ENCODE measurements at regions not wholly inside any gene's neighbourhood (a gene's known extent, or its start where the extent isn't known, plus 50 kb on each side); places are given as distances from the start of the nearest gene placed in this dataset.

DNA sequence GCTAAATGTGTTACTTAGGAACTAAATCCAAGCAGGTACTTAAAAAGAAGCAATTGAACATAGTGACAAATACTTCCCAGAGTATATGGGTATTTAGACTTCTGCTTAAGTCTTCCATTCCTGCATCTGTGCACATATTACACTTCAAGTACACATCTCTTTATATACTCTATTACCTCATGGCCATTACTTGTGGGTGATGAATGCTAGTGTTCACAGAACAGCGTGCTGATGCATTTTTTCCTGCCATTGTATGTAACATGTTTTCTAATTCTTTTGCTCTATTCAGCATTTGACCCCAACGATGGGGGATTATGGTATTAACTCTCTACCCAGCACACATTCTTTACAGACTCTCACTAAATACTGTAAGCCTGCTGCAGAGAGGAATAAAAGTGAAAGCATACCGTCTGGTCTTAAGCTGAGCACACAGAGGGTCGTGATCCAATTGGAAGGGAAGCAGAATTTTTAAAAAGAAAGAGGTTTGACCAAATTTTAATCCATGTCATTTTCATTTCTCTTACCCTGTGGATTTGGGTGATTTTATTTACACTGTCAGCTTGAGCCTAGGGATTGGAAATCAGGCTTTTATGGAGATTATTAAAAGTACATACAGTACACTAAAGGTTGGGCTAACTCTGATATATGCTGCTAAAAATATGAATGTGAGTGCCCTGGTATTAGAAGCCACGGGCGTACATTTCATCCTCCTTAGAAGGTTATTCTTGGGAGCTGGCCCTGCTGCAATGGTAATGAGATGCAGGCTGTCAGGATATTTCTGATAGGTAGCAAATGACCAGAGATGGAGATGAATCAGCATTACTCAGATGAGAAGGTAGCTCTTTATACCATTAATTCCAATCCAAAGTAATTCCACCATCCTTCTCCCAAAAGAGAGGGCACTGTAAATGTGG, 95.5 kb upstream of the PROX1 start:
- in situ Hi-C loops (cut with MboI; ENCODE audit: low sequenced_read_pairs, unreplicated experiment) = no loop called here
- DNase-seq (ENCODE audit: low spot score) = no peak
- TF ChIP-seq CTCF (IDR thresholded peaks at IDR 0.05; ENCODE audit: borderline replicate concordance, control extremely low read depth, extremely low read depth, insufficient read depth, missing control alignments) = no peak

GRCh38 chr1:213898684-213899083, 89.1 kb upstream of the PROX1 start:
- DNase-seq (ENCODE audit: low spot score) = no peak
- no peak for TF ChIP-seq CTCF (IDR thresholded peaks at IDR 0.05; ENCODE audit: borderline replicate concordance, control extremely low read depth, extremely low read depth, insufficient read depth, missing control alignments)
- in situ Hi-C loops (cut with MboI; ENCODE audit: low sequenced_read_pairs, unreplicated experiment) = no loop called here

DNA sequence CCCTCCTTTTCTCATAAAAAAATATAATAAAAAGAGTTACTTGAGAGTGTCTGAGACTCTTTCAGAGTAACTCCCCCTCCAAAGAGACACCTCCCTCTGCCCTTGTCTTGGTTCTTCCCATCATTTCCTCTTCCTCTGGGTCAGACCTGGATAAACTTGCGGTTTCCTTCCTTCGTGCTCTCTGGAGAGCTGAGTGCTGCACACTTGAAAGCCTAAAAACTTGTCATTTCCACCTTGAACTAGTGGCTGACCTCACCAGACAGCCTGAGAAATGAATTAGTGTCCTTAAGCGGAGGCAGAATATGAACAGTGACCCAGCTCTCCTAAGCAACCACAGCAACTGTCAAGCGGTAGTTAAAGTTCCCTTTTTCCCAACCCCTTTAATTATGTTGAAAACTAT, 88.4 kb upstream of the PROX1 start:
- no peak for DNase-seq (ENCODE audit: low spot score)
- no peak for TF ChIP-seq CTCF (IDR thresholded peaks at IDR 0.05; ENCODE audit: borderline replicate concordance, control extremely low read depth, extremely low read depth, insufficient read depth, missing control alignments)
- in situ Hi-C loops (cut with MboI; ENCODE audit: low sequenced_read_pairs, unreplicated experiment) = no loop called here

- in situ Hi-C loops (cut with MboI; ENCODE audit: low sequenced_read_pairs, unreplicated experiment) = no loop called here
- no peak for TF ChIP-seq CTCF (IDR thresholded peaks at IDR 0.05; ENCODE audit: borderline replicate concordance, control extremely low read depth, extremely low read depth, insufficient read depth, missing control alignments)
- no peak for DNase-seq (ENCODE audit: low spot score)
These were observed 82.4 kb upstream of the PROX1 start for GRCh38 chr1:213905344-213905743.

GRCh38 chr1:213908521-213908920, 79.3 kb upstream of the PROX1 start:
- in situ Hi-C loops (cut with MboI; ENCODE audit: low sequenced_read_pairs, unreplicated experiment) = no loop called here
- TF ChIP-seq CTCF (IDR thresholded peaks at IDR 0.05; ENCODE audit: borderline replicate concordance, control extremely low read depth, extremely low read depth, insufficient read depth, missing control alignments) = no peak
- no peak for DNase-seq (ENCODE audit: low spot score)

- no peak for TF ChIP-seq CTCF (IDR thresholded peaks at IDR 0.05; ENCODE audit: borderline replicate concordance, control extremely low read depth, extremely low read depth, insufficient read depth, missing control alignments)
- no peak for DNase-seq (ENCODE audit: low spot score)
- in situ Hi-C loops (cut with MboI; ENCODE audit: low sequenced_read_pairs, unreplicated experiment) = no loop called here
These were observed 73.4 kb upstream of the PROX1 start for GRCh38 chr1:213914392-213914791.
